ENCODE measurements at regions not wholly inside any gene's neighbourhood (a gene's known extent, or its start where the extent isn't known, plus 50 kb on each side); places are given as distances from the start of the nearest gene placed in this dataset.

- TF ChIP-seq PRDM10 (CRISPR knock-in tag; IDR thresholded peaks at IDR 0.05; ENCODE audit: low read depth) (peak; percentile 68; the same call in 1 of the 2 replicates), ZNF879 (CRISPR knock-in tag; IDR thresholded peaks at IDR 0.05) (no peak), ZZZ3 (CRISPR knock-in tag; IDR thresholded peaks at IDR 0.05; ENCODE audit: borderline replicate concordance) (no peak), RXRB (CRISPR knock-in tag; IDR thresholded peaks at IDR 0.05; ENCODE audit: borderline replicate concordance) (peak; percentile 81), U2AF1 (optimal IDR thresholded peaks at IDR 0.05; ENCODE audit: low read depth, low read length) (no peak), ZBTB46 (CRISPR knock-in tag; IDR thresholded peaks at IDR 0.05; ENCODE audit: borderline replicate concordance) (no peak), KDM3A (CRISPR knock-in tag; IDR thresholded peaks at IDR 0.05; ENCODE audit: low read depth) (no peak), IRF2 (CRISPR knock-in tag; IDR thresholded peaks at IDR 0.05) (no peak), CENPT (CRISPR knock-in tag; IDR thresholded peaks at IDR 0.05; ENCODE audit: low read depth) (no peak), DMTF1 (CRISPR knock-in tag; IDR thresholded peaks at IDR 0.05) (no peak), RXRA (CRISPR knock-in tag; IDR thresholded peaks at IDR 0.05) (peak; percentile 32; the same call in 1 of the 2 replicates)
- TF ChIP-seq, protein P1, sequence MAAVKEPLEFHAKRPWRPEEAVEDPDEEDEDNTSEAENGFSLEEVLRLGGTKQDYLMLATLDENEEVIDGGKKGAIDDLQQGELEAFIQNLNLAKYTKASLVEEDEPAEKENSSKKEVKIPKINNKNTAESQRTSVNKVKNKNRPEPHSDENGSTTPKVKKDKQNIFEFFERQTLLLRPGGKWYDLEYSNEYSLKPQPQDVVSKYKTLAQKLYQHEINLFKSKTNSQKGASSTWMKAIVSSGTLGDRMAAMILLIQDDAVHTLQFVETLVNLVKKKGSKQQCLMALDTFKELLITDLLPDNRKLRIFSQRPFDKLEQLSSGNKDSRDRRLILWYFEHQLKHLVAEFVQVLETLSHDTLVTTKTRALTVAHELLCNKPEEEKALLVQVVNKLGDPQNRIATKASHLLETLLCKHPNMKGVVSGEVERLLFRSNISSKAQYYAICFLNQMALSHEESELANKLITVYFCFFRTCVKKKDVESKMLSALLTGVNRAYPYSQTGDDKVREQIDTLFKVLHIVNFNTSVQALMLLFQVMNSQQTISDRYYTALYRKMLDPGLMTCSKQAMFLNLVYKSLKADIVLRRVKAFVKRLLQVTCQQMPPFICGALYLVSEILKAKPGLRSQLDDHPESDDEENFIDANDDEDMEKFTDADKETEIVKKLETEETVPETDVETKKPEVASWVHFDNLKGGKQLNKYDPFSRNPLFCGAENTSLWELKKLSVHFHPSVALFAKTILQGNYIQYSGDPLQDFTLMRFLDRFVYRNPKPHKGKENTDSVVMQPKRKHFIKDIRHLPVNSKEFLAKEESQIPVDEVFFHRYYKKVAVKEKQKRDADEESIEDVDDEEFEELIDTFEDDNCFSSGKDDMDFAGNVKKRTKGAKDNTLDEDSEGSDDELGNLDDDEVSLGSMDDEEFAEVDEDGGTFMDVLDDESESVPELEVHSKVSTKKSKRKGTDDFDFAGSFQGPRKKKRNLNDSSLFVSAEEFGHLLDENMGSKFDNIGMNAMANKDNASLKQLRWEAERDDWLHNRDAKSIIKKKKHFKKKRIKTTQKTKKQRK (IDR thresholded peaks at IDR 0.05; ENCODE audit: low read length): no peak
- TF ChIP-seq, protein P2, sequence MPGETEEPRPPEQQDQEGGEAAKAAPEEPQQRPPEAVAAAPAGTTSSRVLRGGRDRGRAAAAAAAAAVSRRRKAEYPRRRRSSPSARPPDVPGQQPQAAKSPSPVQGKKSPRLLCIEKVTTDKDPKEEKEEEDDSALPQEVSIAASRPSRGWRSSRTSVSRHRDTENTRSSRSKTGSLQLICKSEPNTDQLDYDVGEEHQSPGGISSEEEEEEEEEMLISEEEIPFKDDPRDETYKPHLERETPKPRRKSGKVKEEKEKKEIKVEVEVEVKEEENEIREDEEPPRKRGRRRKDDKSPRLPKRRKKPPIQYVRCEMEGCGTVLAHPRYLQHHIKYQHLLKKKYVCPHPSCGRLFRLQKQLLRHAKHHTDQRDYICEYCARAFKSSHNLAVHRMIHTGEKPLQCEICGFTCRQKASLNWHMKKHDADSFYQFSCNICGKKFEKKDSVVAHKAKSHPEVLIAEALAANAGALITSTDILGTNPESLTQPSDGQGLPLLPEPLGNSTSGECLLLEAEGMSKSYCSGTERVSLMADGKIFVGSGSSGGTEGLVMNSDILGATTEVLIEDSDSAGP (CRISPR knock-in tag; IDR thresholded peaks at IDR 0.05; ENCODE audit: borderline replicate concordance): no peak
- TF ChIP-seq, protein P3, sequence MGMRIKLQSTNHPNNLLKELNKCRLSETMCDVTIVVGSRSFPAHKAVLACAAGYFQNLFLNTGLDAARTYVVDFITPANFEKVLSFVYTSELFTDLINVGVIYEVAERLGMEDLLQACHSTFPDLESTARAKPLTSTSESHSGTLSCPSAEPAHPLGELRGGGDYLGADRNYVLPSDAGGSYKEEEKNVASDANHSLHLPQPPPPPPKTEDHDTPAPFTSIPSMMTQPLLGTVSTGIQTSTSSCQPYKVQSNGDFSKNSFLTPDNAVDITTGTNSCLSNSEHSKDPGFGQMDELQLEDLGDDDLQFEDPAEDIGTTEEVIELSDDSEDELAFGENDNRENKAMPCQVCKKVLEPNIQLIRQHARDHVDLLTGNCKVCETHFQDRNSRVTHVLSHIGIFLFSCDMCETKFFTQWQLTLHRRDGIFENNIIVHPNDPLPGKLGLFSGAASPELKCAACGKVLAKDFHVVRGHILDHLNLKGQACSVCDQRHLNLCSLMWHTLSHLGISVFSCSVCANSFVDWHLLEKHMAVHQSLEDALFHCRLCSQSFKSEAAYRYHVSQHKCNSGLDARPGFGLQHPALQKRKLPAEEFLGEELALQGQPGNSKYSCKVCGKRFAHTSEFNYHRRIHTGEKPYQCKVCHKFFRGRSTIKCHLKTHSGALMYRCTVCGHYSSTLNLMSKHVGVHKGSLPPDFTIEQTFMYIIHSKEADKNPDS (CRISPR knock-in tag; IDR thresholded peaks at IDR 0.05): no peak
Measured at GRCh38 chr3:31275038-31275572, 257.6 kb upstream of the STT3B start (continued).

Measured in HepG2 (cell line).